ENCODE measurements at regions not wholly inside any gene's neighbourhood (a gene's known extent, or its start where the extent isn't known, plus 50 kb on each side); places are given as distances from the start of the nearest gene placed in this dataset.

GRCh38 chr5:165714598-165714997 is 2209.2 kb downstream of the MAT2B start:
- in situ Hi-C loops (cut with HindIII; ENCODE audit: low pct_ligation_motif_present, low pct_unique_long_range_greater_than_20kb, low sequenced_read_pairs): no loop called here

GRCh38 chr5:165720901-165721300 is 2215.5 kb downstream of the MAT2B start:
- in situ Hi-C loops (cut with HindIII; ENCODE audit: low pct_ligation_motif_present, low pct_unique_long_range_greater_than_20kb, low sequenced_read_pairs): no loop called here
- no peak for DNase-seq

More at GRCh38 chr5:165714598-165714997, 2209.2 kb downstream of the MAT2B start:
- DNase-seq: no peak

GRCh38 chr5:165722401-165722800 is 2217.0 kb downstream of the MAT2B start:
- no peak for DNase-seq
- in situ Hi-C loops (cut with HindIII; ENCODE audit: low pct_ligation_motif_present, low pct_unique_long_range_greater_than_20kb, low sequenced_read_pairs): no loop called here

DNA sequence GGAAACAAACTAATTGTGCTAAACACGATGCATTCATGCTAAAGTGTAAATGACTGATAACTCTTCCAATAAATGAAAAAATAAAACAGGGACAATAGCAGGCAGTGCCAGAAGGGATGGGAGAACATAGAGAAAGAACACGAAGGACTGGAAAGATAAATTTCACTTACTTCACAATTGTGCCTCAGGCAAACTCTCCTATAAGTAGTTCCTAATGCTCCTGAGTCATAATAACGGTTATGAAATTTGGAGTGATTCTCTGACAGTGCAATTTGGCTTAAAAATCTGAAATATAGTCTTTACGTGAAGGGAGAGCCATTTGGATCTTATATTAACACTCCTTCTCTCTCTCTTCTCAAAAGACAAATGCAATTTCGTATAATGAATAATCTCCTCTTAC is 2218.5 kb downstream of the MAT2B start:
- in situ Hi-C loops (cut with HindIII; ENCODE audit: low pct_ligation_motif_present, low pct_unique_long_range_greater_than_20kb, low sequenced_read_pairs): no loop called here

DNA sequence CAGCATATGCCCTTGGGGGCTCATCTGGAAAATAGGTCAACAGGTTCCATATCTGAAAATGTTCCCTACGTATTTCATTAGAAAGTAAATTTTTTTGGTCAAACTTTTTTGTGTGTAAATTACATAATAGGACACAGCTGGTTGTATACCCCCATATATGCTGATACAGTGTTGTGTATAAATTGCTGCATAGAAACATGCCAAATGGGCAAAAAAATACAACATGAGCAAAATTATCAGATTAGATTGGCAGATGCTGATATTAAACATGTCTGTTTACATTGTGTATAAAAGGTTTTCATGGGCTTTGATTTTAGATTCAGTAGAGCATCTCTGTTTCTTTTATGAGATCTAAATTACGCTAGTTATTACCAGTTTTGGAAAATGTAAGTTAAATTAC is 2223.0 kb downstream of the MAT2B start:
- in situ Hi-C loops (cut with HindIII; ENCODE audit: low pct_ligation_motif_present, low pct_unique_long_range_greater_than_20kb, low sequenced_read_pairs): no loop called here
- no peak for DNase-seq

More for the DNA sequence above, 2218.5 kb downstream of the MAT2B start:
- DNase-seq: no peak

DNA sequence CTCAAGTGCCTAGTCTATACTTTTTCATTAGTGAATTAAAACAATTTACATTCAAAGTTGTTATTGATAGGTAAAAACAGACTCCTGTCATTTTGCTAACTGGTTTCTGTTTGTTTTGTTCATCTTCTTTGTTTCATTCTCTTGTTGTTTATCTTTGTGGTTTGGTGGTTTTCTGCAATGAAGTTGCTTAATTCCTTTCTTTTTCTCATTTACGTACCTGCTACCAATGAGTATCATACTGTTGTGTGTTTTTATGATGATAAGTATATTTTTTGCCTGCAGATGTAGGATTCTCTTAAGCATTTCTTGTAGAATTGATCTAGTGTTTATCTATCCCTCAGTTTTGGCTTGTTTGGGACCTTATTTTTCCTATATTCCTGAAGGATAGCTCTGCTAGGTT is 2230.0 kb downstream of the MAT2B start:
- no peak for DNase-seq
- in situ Hi-C loops (cut with HindIII; ENCODE audit: low pct_ligation_motif_present, low pct_unique_long_range_greater_than_20kb, low sequenced_read_pairs): no loop called here

- DNase-seq: no peak
- in situ Hi-C loops (cut with HindIII; ENCODE audit: low pct_ligation_motif_present, low pct_unique_long_range_greater_than_20kb, low sequenced_read_pairs): no loop called here
These were observed 2233.8 kb downstream of the MAT2B start for GRCh38 chr5:165739079-165739741.

DNA sequence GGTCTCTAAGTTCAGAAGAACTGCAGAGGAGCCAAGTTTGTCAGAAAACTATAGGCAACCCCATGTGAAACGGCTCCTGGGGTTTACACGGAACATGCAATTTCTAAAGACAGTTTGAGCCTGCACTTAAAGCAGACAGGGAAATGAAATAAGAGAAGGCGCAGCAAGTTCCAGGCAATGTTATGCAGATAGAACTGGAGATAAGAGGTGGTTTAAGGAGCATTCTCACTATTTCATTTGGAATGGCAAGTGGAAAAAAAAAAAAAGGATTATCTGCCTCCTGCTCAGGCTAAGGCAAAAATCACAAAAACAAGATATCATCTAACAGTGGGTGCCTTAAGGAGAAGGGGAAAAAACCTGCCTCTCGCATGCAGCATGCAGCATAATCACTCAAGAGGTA is 2252.4 kb downstream of the MAT2B start:
- in situ Hi-C loops (cut with HindIII; ENCODE audit: low pct_ligation_motif_present, low pct_unique_long_range_greater_than_20kb, low sequenced_read_pairs): no loop called here
- no peak for DNase-seq

DNA sequence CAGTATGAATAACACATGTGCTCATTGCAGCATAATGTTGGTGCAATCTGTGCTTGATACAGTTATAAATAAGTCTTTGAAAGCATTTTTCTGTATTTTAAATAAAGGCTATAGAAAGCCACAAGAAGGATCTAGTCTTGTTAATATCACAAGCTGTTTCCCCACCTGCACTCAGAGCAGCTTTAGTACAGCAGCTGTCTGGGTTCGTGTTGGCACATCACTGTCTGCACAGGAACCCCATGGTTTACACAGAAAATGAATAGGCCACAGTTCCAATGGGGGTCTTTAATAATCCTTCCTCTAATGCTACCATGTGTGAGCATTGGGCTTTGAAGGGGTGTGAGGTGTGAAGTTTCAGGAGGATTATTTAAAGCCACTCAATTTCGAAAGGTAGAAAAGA is 2269.7 kb downstream of the MAT2B start:
- in situ Hi-C loops (cut with HindIII; ENCODE audit: low pct_ligation_motif_present, low pct_unique_long_range_greater_than_20kb, low sequenced_read_pairs): no loop called here
- DNase-seq: no peak

GRCh38 chr5:165779505-165779904 is 2274.1 kb downstream of the MAT2B start:
- no peak for DNase-seq
- in situ Hi-C loops (cut with HindIII; ENCODE audit: low pct_ligation_motif_present, low pct_unique_long_range_greater_than_20kb, low sequenced_read_pairs): no loop called here

DNA sequence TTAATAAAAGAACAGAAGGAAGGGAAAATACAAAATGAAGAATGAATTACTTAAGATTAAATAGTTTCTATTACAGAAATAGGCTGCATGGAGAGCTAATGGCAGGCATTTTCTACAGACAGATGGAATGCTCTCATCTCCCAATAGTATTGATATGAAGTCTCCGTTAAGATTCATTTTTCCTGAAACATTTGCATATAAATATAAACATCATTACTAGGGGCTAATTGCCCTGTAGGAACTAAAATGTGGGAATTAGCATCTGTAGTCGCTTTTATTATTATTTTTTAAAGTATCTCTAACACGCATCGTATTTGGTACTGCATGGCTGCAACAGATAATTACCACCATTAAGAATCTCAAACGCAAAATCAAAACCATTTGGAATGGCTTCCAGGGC is 2275.5 kb downstream of the MAT2B start:
- DNase-seq: no peak
- in situ Hi-C loops (cut with HindIII; ENCODE audit: low pct_ligation_motif_present, low pct_unique_long_range_greater_than_20kb, low sequenced_read_pairs): no loop called here

GRCh38 chr5:165781738-165782137 is 2276.3 kb downstream of the MAT2B start:
- no peak for DNase-seq
- in situ Hi-C loops (cut with HindIII; ENCODE audit: low pct_ligation_motif_present, low pct_unique_long_range_greater_than_20kb, low sequenced_read_pairs): no loop called here

GRCh38 chr5:165783024-165783423 is 2277.6 kb downstream of the MAT2B start:
- DNase-seq: no peak
- in situ Hi-C loops (cut with HindIII; ENCODE audit: low pct_ligation_motif_present, low pct_unique_long_range_greater_than_20kb, low sequenced_read_pairs): no loop called here

DNA sequence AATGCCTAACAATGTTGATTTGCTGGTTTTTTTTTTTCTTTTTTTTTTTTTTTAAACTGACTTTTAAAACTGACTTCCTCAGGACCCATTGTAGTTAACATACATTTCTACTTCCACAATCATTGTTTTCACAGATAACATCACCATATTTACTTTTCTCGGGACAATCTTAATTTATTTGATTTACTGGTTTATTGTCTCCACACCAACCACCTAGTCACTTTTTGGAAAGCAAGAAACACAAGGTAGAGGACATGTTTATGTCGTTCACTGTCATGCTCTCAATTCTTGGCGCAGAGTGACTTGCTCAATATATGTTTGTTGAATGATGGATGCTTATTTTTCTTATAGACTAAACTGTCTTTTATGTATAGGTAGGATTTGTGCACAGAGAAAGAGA is 2280.7 kb downstream of the MAT2B start:
- in situ Hi-C loops (cut with HindIII; ENCODE audit: low pct_ligation_motif_present, low pct_unique_long_range_greater_than_20kb, low sequenced_read_pairs): no loop called here
- DNase-seq: no peak

DNA sequence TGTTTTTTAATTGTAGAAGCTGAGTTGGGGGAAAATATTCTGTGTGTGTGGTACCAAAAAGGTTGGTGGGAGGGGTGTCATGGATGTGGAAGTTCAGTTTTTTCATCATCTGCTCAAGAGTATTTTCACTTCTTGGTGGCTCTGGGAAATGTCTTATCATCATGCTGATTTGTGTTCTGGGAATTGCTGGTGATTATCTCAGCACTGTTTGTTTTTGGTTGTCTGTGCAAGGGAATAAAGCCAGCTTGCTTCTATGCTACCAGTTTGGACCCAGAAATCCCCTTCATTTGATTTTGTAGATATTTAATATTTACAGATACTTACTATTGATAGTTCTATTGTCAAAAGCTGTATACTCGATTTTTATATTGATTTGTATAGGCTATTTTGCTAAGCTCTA is 2289.7 kb downstream of the MAT2B start:
- in situ Hi-C loops (cut with HindIII; ENCODE audit: low pct_ligation_motif_present, low pct_unique_long_range_greater_than_20kb, low sequenced_read_pairs): no loop called here
- DNase-seq: no peak

GRCh38 chr5:165805756-165806155 is 2300.3 kb downstream of the MAT2B start:
- no peak for DNase-seq
- in situ Hi-C loops (cut with HindIII; ENCODE audit: low pct_ligation_motif_present, low pct_unique_long_range_greater_than_20kb, low sequenced_read_pairs): no loop called here

- in situ Hi-C loops (cut with HindIII; ENCODE audit: low pct_ligation_motif_present, low pct_unique_long_range_greater_than_20kb, low sequenced_read_pairs): no loop called here
- no peak for DNase-seq
These were observed 2302.9 kb downstream of the MAT2B start for GRCh38 chr5:165808335-165808734.

GRCh38 chr5:165809914-165810313 is 2304.5 kb downstream of the MAT2B start:
- DNase-seq: no peak
- in situ Hi-C loops (cut with HindIII; ENCODE audit: low pct_ligation_motif_present, low pct_unique_long_range_greater_than_20kb, low sequenced_read_pairs): no loop called here

DNA sequence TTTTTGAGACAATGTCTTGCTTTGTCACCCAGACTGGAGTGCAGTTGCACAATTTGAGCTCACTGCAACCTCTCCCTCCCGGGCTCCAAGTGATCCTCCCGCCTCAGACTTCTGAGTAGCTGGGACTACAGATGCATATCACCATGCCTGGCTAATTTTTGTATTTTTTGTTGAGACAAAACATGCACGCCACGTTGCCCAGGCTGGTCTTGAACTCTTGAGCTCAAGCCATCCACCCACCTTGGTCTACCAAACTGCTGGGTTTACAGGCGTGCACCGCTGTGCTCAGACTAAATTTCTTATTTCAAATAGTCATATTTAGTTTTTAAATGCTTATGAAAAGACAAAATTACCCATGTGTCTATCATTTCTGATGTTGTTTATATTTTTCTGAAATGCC is 2324.1 kb downstream of the MAT2B start:
- no peak for DNase-seq
- in situ Hi-C loops (cut with HindIII; ENCODE audit: low pct_ligation_motif_present, low pct_unique_long_range_greater_than_20kb, low sequenced_read_pairs): no loop called here

GRCh38 chr5:165834891-165835290 is 2329.5 kb downstream of the MAT2B start:
- DNase-seq: no peak
- in situ Hi-C loops (cut with HindIII; ENCODE audit: low pct_ligation_motif_present, low pct_unique_long_range_greater_than_20kb, low sequenced_read_pairs): no loop called here

DNA sequence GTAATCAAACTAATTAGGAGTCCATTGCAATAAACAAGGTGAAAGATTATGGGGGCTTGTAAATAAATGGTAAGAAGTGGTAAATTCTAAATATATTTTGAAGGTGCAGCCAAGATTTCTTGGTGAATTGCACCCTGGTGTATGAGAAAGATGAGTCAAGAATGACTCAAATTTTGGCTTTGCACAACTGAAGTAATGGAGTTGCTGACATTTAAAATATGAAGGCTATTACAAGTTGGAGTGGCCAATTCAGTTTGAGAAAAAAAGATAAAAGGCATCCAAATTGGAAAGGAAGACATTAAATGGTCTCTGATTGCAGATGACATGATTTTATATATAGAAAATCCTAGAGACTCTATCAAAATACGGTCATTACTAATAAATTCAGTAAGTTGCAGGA is 2330.6 kb downstream of the MAT2B start:
- no peak for DNase-seq
- in situ Hi-C loops (cut with HindIII; ENCODE audit: low pct_ligation_motif_present, low pct_unique_long_range_greater_than_20kb, low sequenced_read_pairs): no loop called here
